ENCODE measurements at regions not wholly inside any gene's neighbourhood (a gene's known extent, or its start where the extent isn't known, plus 50 kb on each side); places are given as distances from the start of the nearest gene placed in this dataset.

DNA sequence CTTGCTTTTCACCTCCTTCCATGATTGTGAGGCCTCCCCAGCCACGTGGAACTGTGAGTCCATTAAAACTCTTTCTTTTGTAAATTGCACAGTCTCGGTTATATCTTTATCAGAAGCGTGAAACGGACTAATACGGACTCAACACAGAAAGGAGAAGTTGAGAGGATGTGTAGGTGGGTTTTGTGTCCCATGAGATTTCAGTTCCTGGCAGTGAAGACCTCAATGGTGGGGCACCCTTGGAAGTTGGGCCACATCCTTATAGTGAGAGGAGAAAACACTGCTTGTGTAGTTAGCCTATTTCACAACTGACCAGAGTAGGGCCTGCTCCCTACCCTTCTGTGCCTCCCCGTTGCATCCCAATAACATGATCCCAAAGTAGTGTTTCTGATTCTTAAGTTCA lies 98.9 kb upstream of the TNC start:
- Histone ChIP-seq H3K4me1 (ENCODE audit: insufficient read depth, low read length) (no peaks in the 10 kb centered on the region; the same call in 1 of the 2 replicates), H3K23ac (ENCODE audit: insufficient read length, low read depth, low read length) (no peak overlapping the region), H3K79me2 (ENCODE audit: insufficient read depth, low read length) (no peaks in the 10 kb centered on the region), H2BK20ac (ENCODE audit: low read depth, low read length, poor library complexity, severe bottlenecking) (no peak overlapping the region), H3K9me3 (ENCODE audit: control insufficient read depth, low read depth, low read length) (no peaks in the 10 kb centered on the region), H2BK120ac (ENCODE audit: low read depth, low read length, poor library complexity, severe bottlenecking) (no peak overlapping the region), H3K27ac (ENCODE audit: insufficient read length, low read depth, low read length) (no peak overlapping the region), H4K20me1 (ENCODE audit: control insufficient read depth, insufficient read depth, insufficient read length) (no peaks in the 10 kb centered on the region), H3K18ac (ENCODE audit: insufficient read length, low read depth, low read length) (no peak overlapping the region), H3K14ac (ENCODE audit: insufficient read depth, low read length) (no peak overlapping the region), H3K23me2 (ENCODE audit: insufficient read length, low read depth, low read length, poor library complexity, severe bottlenecking) (no peaks in the 10 kb centered on the region), H4K8ac (replicated peaks; ENCODE audit: insufficient read length, low read depth, low read length) (no peak overlapping the region), H2BK5ac (ENCODE audit: insufficient read length, low read length) (no peak overlapping the region), H2BK12ac (ENCODE audit: insufficient read length, low read depth, low read length) (no peak overlapping the region), H3K4ac (ENCODE audit: low read depth, low read length) (no peak overlapping the region), H3K79me1 (ENCODE audit: insufficient read depth, low read depth, low read length, poor library complexity, severe bottlenecking) (no peaks in the 10 kb centered on the region), H2AK5ac (ENCODE audit: insufficient read length, low read length) (no peak overlapping the region), H3K27me3 (ENCODE audit: insufficient read depth, low read length) (no peaks in the 10 kb centered on the region), H2AFZ (ENCODE audit: low read length) (no peak overlapping the region), H4K5ac (ENCODE audit: insufficient read length, low read depth, low read length) (no peak overlapping the region), H4K91ac (ENCODE audit: insufficient read length, low read depth, low read length) (no peak overlapping the region), H3K4me2 (ENCODE audit: insufficient read depth, insufficient read length, low read length) (no peak overlapping the region), H3K56ac (ENCODE audit: insufficient read length, low read depth, low read length) (no peak overlapping the region), H3K9ac (ENCODE audit: extremely low read depth, insufficient read length, low read length) (no peak overlapping the region), H3T11ph (ENCODE audit: low read length) (no peak overlapping the region), H2BK15ac (ENCODE audit: low read depth, low read length) (no peak overlapping the region)
- Mint-ChIP-seq H3K27me3 (ENCODE audit: low read depth) (peaks cover 2% of the 10 kb centered on the region; the same call in 1 of the 2 replicates), H3K4me3 (no peak overlapping the region), H3K36me3 (ENCODE audit: insufficient read depth in 1 of 3, low read depth in 3 of 3) (no peaks in the 10 kb centered on the region), H3K9me3 (no peaks in the 10 kb centered on the region; a peak in 1 of 5 replicates), H3K27ac (no peak overlapping the region), H3K4me1 (peaks cover 0 to 4% of the 10 kb centered on the region in 2 experiments; a peak in 2 of 4 replicates)
- WGBS (ENCODE audit: extremely low coverage, insufficient read length, low lambda C conversion rate): no CpG with 5 or more reads among the region's 6 CpGs
- TF ChIP-seq, protein P1, sequence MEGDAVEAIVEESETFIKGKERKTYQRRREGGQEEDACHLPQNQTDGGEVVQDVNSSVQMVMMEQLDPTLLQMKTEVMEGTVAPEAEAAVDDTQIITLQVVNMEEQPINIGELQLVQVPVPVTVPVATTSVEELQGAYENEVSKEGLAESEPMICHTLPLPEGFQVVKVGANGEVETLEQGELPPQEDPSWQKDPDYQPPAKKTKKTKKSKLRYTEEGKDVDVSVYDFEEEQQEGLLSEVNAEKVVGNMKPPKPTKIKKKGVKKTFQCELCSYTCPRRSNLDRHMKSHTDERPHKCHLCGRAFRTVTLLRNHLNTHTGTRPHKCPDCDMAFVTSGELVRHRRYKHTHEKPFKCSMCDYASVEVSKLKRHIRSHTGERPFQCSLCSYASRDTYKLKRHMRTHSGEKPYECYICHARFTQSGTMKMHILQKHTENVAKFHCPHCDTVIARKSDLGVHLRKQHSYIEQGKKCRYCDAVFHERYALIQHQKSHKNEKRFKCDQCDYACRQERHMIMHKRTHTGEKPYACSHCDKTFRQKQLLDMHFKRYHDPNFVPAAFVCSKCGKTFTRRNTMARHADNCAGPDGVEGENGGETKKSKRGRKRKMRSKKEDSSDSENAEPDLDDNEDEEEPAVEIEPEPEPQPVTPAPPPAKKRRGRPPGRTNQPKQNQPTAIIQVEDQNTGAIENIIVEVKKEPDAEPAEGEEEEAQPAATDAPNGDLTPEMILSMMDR (conservative IDR thresholded peaks at IDR 0.05): no peak
- DNase-seq: no peak
